ENCODE measurements at regions not wholly inside any gene's neighbourhood (a gene's known extent, or its start where the extent isn't known, plus 50 kb on each side); places are given as distances from the start of the nearest gene placed in this dataset.
A peak's percentile ranks its signal among the peaks of the same experiment; 100 is the strongest.

- TF ChIP-seq CEBPB (IDR thresholded peaks at IDR 0.05) (no peak), EP300 (IDR thresholded peaks at IDR 0.05; ENCODE audit: borderline replicate concordance) (no peak), TEAD4 (IDR thresholded peaks at IDR 0.05) (no peak), ZBTB7A (IDR thresholded peaks at IDR 0.05; ENCODE audit: low read depth) (no peak), CREB1 (IDR thresholded peaks at IDR 0.05; ENCODE audit: low read depth) (no peak), NFIC (IDR thresholded peaks at IDR 0.05) (no peak), YY1 (IDR thresholded peaks at IDR 0.05; ENCODE audit: low read depth) (no peak), RAD21 (IDR thresholded peaks at IDR 0.05; ENCODE audit: low read depth) (no peak), FOXM1 (IDR thresholded peaks at IDR 0.05; ENCODE audit: borderline replicate concordance, low read depth) (no peak)
- TF ChIP-seq, protein P1, sequence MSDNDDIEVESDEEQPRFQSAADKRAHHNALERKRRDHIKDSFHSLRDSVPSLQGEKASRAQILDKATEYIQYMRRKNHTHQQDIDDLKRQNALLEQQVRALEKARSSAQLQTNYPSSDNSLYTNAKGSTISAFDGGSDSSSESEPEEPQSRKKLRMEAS (IDR thresholded peaks at IDR 0.05): no peak
Observed at GRCh38 chr20:57065646-57066045, 200.8 kb downstream of the BMP7 start.

- TF ChIP-seq TEAD4 (IDR thresholded peaks at IDR 0.05): no peak
- TF ChIP-seq, protein P2, sequence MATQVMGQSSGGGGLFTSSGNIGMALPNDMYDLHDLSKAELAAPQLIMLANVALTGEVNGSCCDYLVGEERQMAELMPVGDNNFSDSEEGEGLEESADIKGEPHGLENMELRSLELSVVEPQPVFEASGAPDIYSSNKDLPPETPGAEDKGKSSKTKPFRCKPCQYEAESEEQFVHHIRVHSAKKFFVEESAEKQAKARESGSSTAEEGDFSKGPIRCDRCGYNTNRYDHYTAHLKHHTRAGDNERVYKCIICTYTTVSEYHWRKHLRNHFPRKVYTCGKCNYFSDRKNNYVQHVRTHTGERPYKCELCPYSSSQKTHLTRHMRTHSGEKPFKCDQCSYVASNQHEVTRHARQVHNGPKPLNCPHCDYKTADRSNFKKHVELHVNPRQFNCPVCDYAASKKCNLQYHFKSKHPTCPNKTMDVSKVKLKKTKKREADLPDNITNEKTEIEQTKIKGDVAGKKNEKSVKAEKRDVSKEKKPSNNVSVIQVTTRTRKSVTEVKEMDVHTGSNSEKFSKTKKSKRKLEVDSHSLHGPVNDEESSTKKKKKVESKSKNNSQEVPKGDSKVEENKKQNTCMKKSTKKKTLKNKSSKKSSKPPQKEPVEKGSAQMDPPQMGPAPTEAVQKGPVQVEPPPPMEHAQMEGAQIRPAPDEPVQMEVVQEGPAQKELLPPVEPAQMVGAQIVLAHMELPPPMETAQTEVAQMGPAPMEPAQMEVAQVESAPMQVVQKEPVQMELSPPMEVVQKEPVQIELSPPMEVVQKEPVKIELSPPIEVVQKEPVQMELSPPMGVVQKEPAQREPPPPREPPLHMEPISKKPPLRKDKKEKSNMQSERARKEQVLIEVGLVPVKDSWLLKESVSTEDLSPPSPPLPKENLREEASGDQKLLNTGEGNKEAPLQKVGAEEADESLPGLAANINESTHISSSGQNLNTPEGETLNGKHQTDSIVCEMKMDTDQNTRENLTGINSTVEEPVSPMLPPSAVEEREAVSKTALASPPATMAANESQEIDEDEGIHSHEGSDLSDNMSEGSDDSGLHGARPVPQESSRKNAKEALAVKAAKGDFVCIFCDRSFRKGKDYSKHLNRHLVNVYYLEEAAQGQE (IDR thresholded peaks at IDR 0.05; ENCODE audit: low read depth): no peak
- TF ChIP-seq, protein P1 (IDR thresholded peaks at IDR 0.05): no peak
- no peak for TF ChIP-seq NFIC (IDR thresholded peaks at IDR 0.05)
- no peak for TF ChIP-seq CREB1 (IDR thresholded peaks at IDR 0.05; ENCODE audit: low read depth)
- no peak for TF ChIP-seq EGR1 (IDR thresholded peaks at IDR 0.05)
Observed at GRCh38 chr20:57066126-57066900, 200.1 kb downstream of the BMP7 start.

DNA sequence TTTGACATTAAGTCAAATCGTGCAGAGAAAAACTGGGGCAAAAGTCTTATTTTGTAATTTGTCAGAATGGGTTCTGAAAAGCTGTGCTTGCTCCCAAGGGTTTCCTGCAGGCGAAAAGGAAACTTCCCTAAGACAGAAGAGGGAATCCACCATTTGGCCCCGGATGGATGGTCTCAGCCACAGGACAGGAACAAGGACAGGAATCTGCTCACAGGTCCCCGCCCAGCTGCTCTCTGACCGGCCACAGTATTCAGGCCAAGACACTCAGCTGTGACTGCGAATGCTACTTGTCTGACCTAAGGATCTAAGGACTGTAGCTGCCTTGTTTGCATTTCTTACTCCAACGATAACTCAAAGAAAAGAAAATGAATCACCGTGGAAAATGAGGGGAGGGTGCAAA, 197.0 kb downstream of the BMP7 start:
- TF ChIP-seq EP300 (IDR thresholded peaks at IDR 0.05; ENCODE audit: borderline replicate concordance) (no peak), TAF1 (IDR thresholded peaks at IDR 0.05; ENCODE audit: low read depth) (no peak), YY1 (IDR thresholded peaks at IDR 0.05; ENCODE audit: low read depth) (no peak), FOXM1 (IDR thresholded peaks at IDR 0.05; ENCODE audit: borderline replicate concordance, low read depth) (no peak), USF1 (IDR thresholded peaks at IDR 0.05) (no peak), CREB1 (IDR thresholded peaks at IDR 0.05; ENCODE audit: low read depth) (no peak), EGR1 (IDR thresholded peaks at IDR 0.05) (no peak), TCF12 (IDR thresholded peaks at IDR 0.05; ENCODE audit: low read depth) (no peak)
- TF ChIP-seq, protein P2 (IDR thresholded peaks at IDR 0.05; ENCODE audit: low read depth): no peak
- TF ChIP-seq, protein P1 (IDR thresholded peaks at IDR 0.05): no peak

- TF ChIP-seq, protein P2 (IDR thresholded peaks at IDR 0.05; ENCODE audit: low read depth): no peak
- TF ChIP-seq NFIC (IDR thresholded peaks at IDR 0.05): no peak
- TF ChIP-seq CREB1 (IDR thresholded peaks at IDR 0.05; ENCODE audit: low read depth): no peak
- TF ChIP-seq FOXM1 (IDR thresholded peaks at IDR 0.05; ENCODE audit: borderline replicate concordance, low read depth): no peak
- TF ChIP-seq TEAD4 (IDR thresholded peaks at IDR 0.05): no peak
- no peak for TF ChIP-seq EGR1 (IDR thresholded peaks at IDR 0.05)
Observed at GRCh38 chr20:57070296-57070695, 196.1 kb downstream of the BMP7 start.

DNA sequence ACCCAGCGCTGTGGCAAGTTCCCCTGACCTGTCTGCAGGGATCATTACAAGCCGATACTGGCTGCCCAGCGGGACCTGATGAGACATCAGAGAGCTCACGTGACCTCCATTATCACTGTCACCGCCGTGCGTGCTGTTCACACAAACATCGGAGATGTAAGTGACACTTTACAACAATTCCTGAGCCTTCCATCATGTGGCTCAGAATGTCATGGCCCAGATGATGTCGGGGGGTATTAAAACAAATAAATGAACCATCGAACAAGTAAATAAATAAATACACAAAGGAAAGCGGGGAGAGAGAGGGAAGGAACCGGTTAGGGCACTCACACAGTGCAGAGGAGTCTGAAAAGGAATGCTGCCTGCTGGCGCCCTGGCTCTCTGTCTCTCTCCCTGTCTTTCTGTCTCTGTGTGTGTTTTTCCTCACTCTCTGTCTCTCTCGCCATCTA, 195.1 kb downstream of the BMP7 start:
- TF ChIP-seq USF1 (IDR thresholded peaks at IDR 0.05): peak; percentile 47; the same call in 1 of the 2 replicates
- TF ChIP-seq EP300 (IDR thresholded peaks at IDR 0.05; ENCODE audit: borderline replicate concordance): no peak
- no peak for TF ChIP-seq TCF12 (IDR thresholded peaks at IDR 0.05; ENCODE audit: low read depth)

Data from Ishikawa (cell line).